B cell (primary cell): ENCODE measurements at regions not wholly inside any gene's neighbourhood (a gene's known extent, or its start where the extent isn't known, plus 50 kb on each side); places are given as distances from the start of the nearest gene placed in this dataset.

Experiments used
- ATAC-seq: fragments of 200-7000 bp; cut with Tn5 transposase; one replicate; pipeline ENCODE4 v1.10.0; 2021; ENCODE audit warnings: low read depth, mild to moderate bottlenecking, moderate number of reproducible peaks, moderate library complexity
- CTCF ChIA-PET: fragments of 350-600 bp; sonication (Branson Sonifier 250); formaldehyde crosslinking; loops from one replicate; lab custom pipeline; 2021; ENCODE audit warnings: antibody characterized with exemption, inconsistent platforms; lab: Charles Lee
- POLR2A ChIA-PET: fragments of 350-600 bp; sonication (Branson Sonifier 250); formaldehyde crosslinking; loops from one replicate; lab custom pipeline; 2021; ENCODE audit warnings: antibody characterized with exemption; lab: Charles Lee
- DNase-seq: peaks from one replicate; pipeline ENCODE4 v3.0.0; 2013
- H2AFZ ChIP-seq: 2 replicates; pipeline ENCODE4 v1.6.1; 2012; ENCODE audit warnings: mild to moderate bottlenecking, low read depth, low read length; ENCODE audit not compliant: insufficient read depth, poor library complexity, severe bottlenecking
- H3K27ac ChIP-seq, 2 donors: 1 replicate in 1 of 2; 2 replicates in 1 of 2; pipeline ENCODE4 v1.5.1; 2012 to 2013; ENCODE audit warnings: low read length in 2 of 2, mild to moderate bottlenecking in 2 of 2, moderate library complexity in 1 of 2
- H3K27me3 ChIP-seq, 4 experiments: fragments of 200-600 bp in 1 of 4; sonication (generic) in 1 of 4; replicated peaks in 1 of 4; 1 replicate in 2 of 4; 2 replicates in 2 of 4; pipeline versions ENCODE4 v1.6.1 to v1.7.0; 2013 to 2016; ENCODE audit warnings: low read length in 3 of 4, mild to moderate bottlenecking in 2 of 4, mixed read lengths in 1 of 4, moderate library complexity in 1 of 4; ENCODE audit not compliant: insufficient read depth in 4 of 4, control insufficient read depth in 3 of 4; ENCODE audit errors: control extremely low read depth in 1 of 4
- H3K36me3 ChIP-seq, 2 experiments: replicated peaks in 1 of 2; 1 replicate in 1 of 2; 2 replicates in 1 of 2; pipeline versions ENCODE4 v1.6.1 to v1.7.1; 2013; ENCODE audit warnings: low read length in 1 of 2; ENCODE audit not compliant: insufficient read depth in 2 of 2, control insufficient read depth in 1 of 2; ENCODE audit errors: control extremely low read depth in 1 of 2, extremely low read depth in 1 of 2
- H3K4me1 ChIP-seq, 2 donors: fragments of 200-600 bp in 1 of 2; sonication (generic) in 1 of 2; 1 replicate in 1 of 2; 2 replicates in 1 of 2; pipeline versions ENCODE4 v1.5.1 to v1.6.1; 2013 to 2017; ENCODE audit warnings: low read length in 2 of 2; ENCODE audit not compliant: control insufficient read depth in 2 of 2, insufficient read depth in 2 of 2
- H3K4me2 ChIP-seq: replicated peaks from 2 replicates; pipeline ENCODE3; 2012; ENCODE audit warnings: mild to moderate bottlenecking, low read depth, low read length; ENCODE audit not compliant: poor library complexity, severe bottlenecking
- H3K4me3 ChIP-seq, 5 experiments: fragments of 200-600 bp in 1 of 5; sonication (generic) in 1 of 5; 1 replicate in 3 of 5; 2 replicates in 2 of 5; pipeline versions ENCODE4 v1.5.1 to v1.7.0; 2011 to 2016; ENCODE audit warnings: low read length in 4 of 5, mild to moderate bottlenecking in 4 of 5, low read depth in 2 of 5, control low read depth in 1 of 5, moderate library complexity in 1 of 5; ENCODE audit not compliant: insufficient read depth in 1 of 5; ENCODE audit errors: control extremely low read depth in 1 of 5, extremely low read depth in 1 of 5
- H3K79me2 ChIP-seq: fragments of 200-600 bp; sonication (generic); one replicate; pipeline ENCODE4 v1.6.0; 2016; ENCODE audit warnings: low read length; ENCODE audit not compliant: control insufficient read depth, insufficient read depth
- H3K9ac ChIP-seq: fragments of 200-600 bp; sonication (generic); 2 replicates; pipeline ENCODE4 v1.6.1; 2017; ENCODE audit warnings: mild to moderate bottlenecking, low read length, moderate library complexity
- H3K9me3 ChIP-seq, 3 donors: one replicate each; pipeline versions ENCODE4 v1.6.1 to v1.7.1; 2013; ENCODE audit warnings: low read length in 2 of 3; ENCODE audit not compliant: control insufficient read depth in 2 of 3, insufficient read depth in 1 of 3; ENCODE audit errors: control extremely low read depth in 1 of 3
- H4K20me1 ChIP-seq: 2 replicates; pipeline ENCODE4 v1.6.0; 2012; ENCODE audit warnings: mild to moderate bottlenecking, low read length; ENCODE audit not compliant: insufficient read depth, control insufficient read depth, poor library complexity, severe bottlenecking
- H3K27ac Mint-ChIP-seq: one replicate; pipeline ENCODE4 v1.8.0; 2021; ENCODE audit warnings: mixed read lengths
- H3K27me3 Mint-ChIP-seq: one replicate; pipeline ENCODE4 v1.8.0; 2021; ENCODE audit warnings: mixed read lengths
- H3K4me1 Mint-ChIP-seq: one replicate; pipeline ENCODE4 v1.8.0; 2021; ENCODE audit warnings: mixed read lengths
- H3K4me3 Mint-ChIP-seq: one replicate; pipeline ENCODE4 v1.8.0; 2021; ENCODE audit warnings: mixed read lengths
- H3K9me3 Mint-ChIP-seq: one replicate; pipeline ENCODE4 v1.8.0; 2022; ENCODE audit warnings: mixed read lengths; ENCODE audit not compliant: insufficient read depth
- CTCF ChIP-seq: fragments of 200-600 bp; IDR thresholded peaks from one replicate; pipeline ENCODE4 v1.8.0; 2022; ENCODE audit warnings: antibody characterized with exemption, mild to moderate bottlenecking
- EZH2 ChIP-seq: IDR thresholded peaks from 2 replicates; pipeline ENCODE4 v1.6.1; 2012; ENCODE audit warnings: borderline replicate concordance, low read depth, mild to moderate bottlenecking, moderate library complexity, low read length; ENCODE audit not compliant: insufficient read depth, poor library complexity, severe bottlenecking
- WGBS: methylation state at CpG from one replicate; pipeline ENCODE4 v1.1.5; 2013; ENCODE audit warnings: missing lambda C conversion rate; ENCODE audit not compliant: insufficient coverage; 5-methylcytosine and 5-hydroxymethylcytosine counted together
- intact Hi-C: fragments of 100-400 bp; cut with micrococcal nuclease; formaldehyde crosslinking; loops from one replicate; pipeline ENCODE4 v1.10.0; 2022

GRCh38 chr5:130260481-130260880 lies 356.2 kb downstream of the CHSY3 start:
- TF ChIP-seq CTCF = no peak
- TF ChIP-seq EZH2 = no peak
- Histone ChIP-seq H3K9ac (no peak overlapping the region), H4K20me1 (no peaks in the 10 kb centered on the region), H3K4me3 (no peak overlapping the region), H3K27ac (no peak overlapping the region), H3K79me2 (no peaks in the 10 kb centered on the region), H3K4me2 (no peak overlapping the region), H3K36me3 (no peaks in the 10 kb centered on the region), H3K9me3 (peaks cover 0 to 3% (median 0%) of the 10 kb centered on the region in 3 donors), H3K27me3 (no peaks in the 10 kb centered on the region), H2AFZ (no peak overlapping the region), H3K4me1 (no peaks in the 10 kb centered on the region)
- Mint-ChIP-seq H3K27ac (no peak overlapping the region), H3K4me1 (no peaks in the 10 kb centered on the region), H3K27me3 (no peaks in the 10 kb centered on the region), H3K9me3 (peaks cover under 1% of the 10 kb centered on the region), H3K4me3 (no peak overlapping the region)
- DNase-seq (no peak), ATAC-seq (no peak)
- CTCF ChIA-PET = no interaction called here
- intact Hi-C loops = no loop called here
- no CpG with 5 or more reads among the region's 2 CpGs for WGBS
- POLR2A ChIA-PET = no interaction called here

- ChIA-PET POLR2A (no interaction called here), CTCF (no interaction called here)
- H2AFZ ChIP-seq = no peak overlapping the region
- H3K79me2 ChIP-seq = no peaks in the 10 kb centered on the region
- no peaks in the 10 kb centered on the region for H3K4me1 ChIP-seq
- no peak overlapping the region for H3K4me2 ChIP-seq
- H3K9ac ChIP-seq = no peak overlapping the region
- no CpG with 5 or more reads among the region's 1 CpG for WGBS
- TF ChIP-seq EZH2 = no peak
- no peak for TF ChIP-seq CTCF
- Mint-ChIP-seq H3K27me3 (no peaks in the 10 kb centered on the region), H3K9me3 (peaks cover 10% of the 10 kb centered on the region), H3K4me3 (no peak overlapping the region), H3K27ac (no peak overlapping the region), H3K4me1 (no peaks in the 10 kb centered on the region)
- H4K20me1 ChIP-seq = no peaks in the 10 kb centered on the region
- intact Hi-C loops = no loop called here
- no peak overlapping the region for H3K27ac ChIP-seq
- no peak for ATAC-seq
- H3K4me3 ChIP-seq = no peak overlapping the region
- H3K36me3 ChIP-seq = no peaks in the 10 kb centered on the region
- H3K9me3 ChIP-seq = peaks cover 0 to 3% (median 0%) of the 10 kb centered on the region in 3 donors
- DNase-seq = no peak
- no peaks in the 10 kb centered on the region for H3K27me3 ChIP-seq
Measured at GRCh38 chr5:130251931-130252330, 347.7 kb downstream of the CHSY3 start.
